ENCODE measurements at regions not wholly inside any gene's neighbourhood (a gene's known extent, or its start where the extent isn't known, plus 50 kb on each side); places are given as distances from the start of the nearest gene placed in this dataset.

DNA sequence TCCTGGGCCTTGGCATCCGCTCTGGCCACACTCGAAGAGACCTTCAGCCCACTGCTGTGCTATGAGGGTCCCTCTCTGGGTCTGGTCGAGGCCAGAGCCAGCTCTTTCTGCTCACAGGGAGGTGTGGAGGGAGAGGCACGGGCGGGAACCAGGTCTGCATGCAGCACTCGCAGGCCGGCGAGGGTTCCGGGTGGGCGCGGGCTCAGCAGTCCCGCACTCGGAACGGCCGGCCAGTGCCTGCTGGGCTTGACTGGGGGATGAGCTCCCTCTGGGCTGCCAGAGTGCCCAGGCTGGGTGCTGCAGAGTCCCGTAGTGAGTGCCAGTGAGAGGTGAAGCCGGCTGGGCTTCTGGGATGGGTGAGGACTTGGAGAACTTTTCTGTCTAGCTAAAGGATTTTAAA, 882.7 kb downstream of the XPNPEP1 start:
- H3K4me1 ChIP-seq (replicated peaks in 1 of 4; ENCODE audit: control insufficient read depth in 3 of 4, insufficient read depth in 4 of 4, low read length in 3 of 4): 0 out of 7 replicates have a peak, but pooled peaks cover 0 to 3% (median 0%) of the 10 kb centered on the region in 4 experiments
- H3K56ac ChIP-seq (replicated peaks; ENCODE audit: insufficient read length, low read depth, low read length): no peak overlapping the region
- H2BK20ac ChIP-seq (ENCODE audit: low read length): no peak overlapping the region
- H3K79me2 ChIP-seq (ENCODE audit: control insufficient read depth in 1 of 2, insufficient read depth in 2 of 2, low read length in 2 of 2): no peaks in the 10 kb centered on the region
- no peak overlapping the region for H3K4ac ChIP-seq (replicated peaks; ENCODE audit: insufficient read length, low read depth, low read length)
- H2BK120ac ChIP-seq (replicated peaks; ENCODE audit: low read depth, low read length): no peak overlapping the region
- H3K14ac ChIP-seq (ENCODE audit: insufficient read length): no peak overlapping the region
- H2AK5ac ChIP-seq (ENCODE audit: low read depth, low read length): no peak overlapping the region
- H2AFZ ChIP-seq (ENCODE audit: low read length): no peak overlapping the region
- H3K18ac ChIP-seq (ENCODE audit: extremely low read depth, low read length): no peak overlapping the region
- ChIA-PET CTCF (ENCODE audit: partially characterized antibody) (interaction anchor here (0.6 to 1.2 kb wide), 4 partner anchors 11 to 1623 kb away, joined by 3 read pairs; no protein-coding TSS in a partner anchor), POLR2A (ENCODE audit: partially characterized antibody) (no interaction called here)
- no peak overlapping the region for H4K91ac ChIP-seq (replicated peaks; ENCODE audit: insufficient read length, low read length)
- H3K27me3 ChIP-seq (replicated peaks in 1 of 4; ENCODE audit: control insufficient read depth in 3 of 4, extremely low read depth in 1 of 4, insufficient read depth in 3 of 4, low read length in 3 of 4): no peaks in the 10 kb centered on the region
- no peaks in the 10 kb centered on the region for H3K36me3 ChIP-seq (ENCODE audit: control insufficient read depth in 2 of 4, insufficient read depth in 4 of 4, low read length in 3 of 4)
- no peak overlapping the region for H3K27ac ChIP-seq (ENCODE audit: low read depth, low read length)
- no peak for DNase-seq (ENCODE audit: low read depth in 1 of 2, low spot score in 2 of 2)
- H3K9ac ChIP-seq (replicated peaks in 1 of 4; ENCODE audit: extremely low read depth in 1 of 4, low read depth in 3 of 4, low read length in 3 of 4): no peak overlapping the region
- no peaks in the 10 kb centered on the region for H4K20me1 ChIP-seq (replicated peaks in 1 of 2; ENCODE audit: control insufficient read depth in 1 of 2, insufficient read depth in 2 of 2, low read length in 2 of 2)
- 95% methylated on average over 17 of the region's 17 CpGs; no CpG with 5 or more reads in 1 of the 2 experiments for WGBS, 2 experiments (ENCODE audit: extremely low coverage in 1 of 2, insufficient coverage in 1 of 2, insufficient read length in 1 of 2, insufficient replicate concordance in 2 of 2, low coverage in 1 of 2, low lambda C conversion rate in 2 of 2, missing lambda C conversion rate in 1 of 2)
- H3K9me3 ChIP-seq (ENCODE audit: insufficient read depth in 2 of 2, low read depth in 1 of 2, low read length in 1 of 2): peaks cover 5 to 12% of the 10 kb centered on the region in 2 experiments; a peak in 2 of 4 replicates
- FAIRE-seq: no peak
- H2BK5ac ChIP-seq (ENCODE audit: low read depth, low read length): no peak overlapping the region
- H2BK15ac ChIP-seq (ENCODE audit: low read length): no peak overlapping the region
- no peak overlapping the region for H3K23ac ChIP-seq (ENCODE audit: insufficient read length)
- no peaks in the 10 kb centered on the region for H3K23me2 ChIP-seq (ENCODE audit: low read depth, low read length)
- H3K4me2 ChIP-seq (ENCODE audit: insufficient read depth in 1 of 2, low read depth in 2 of 2, low read length in 2 of 2): no peak overlapping the region
- no peak overlapping the region for H4K5ac ChIP-seq (ENCODE audit: insufficient read length, low read depth, low read length)
- no peaks in the 10 kb centered on the region for H3K79me1 ChIP-seq (ENCODE audit: low read depth, low read length)
- H3K4me3 ChIP-seq (ENCODE audit: extremely low read depth in 1 of 4, insufficient read depth in 2 of 4, low read depth in 3 of 4, low read length in 4 of 4): no peak overlapping the region
- H2BK12ac ChIP-seq (ENCODE audit: low read depth, low read length): no peak overlapping the region
- no peak overlapping the region for H4K8ac ChIP-seq (ENCODE audit: extremely low read depth, insufficient read depth, low read length)
- TF ChIP-seq NRF1 (IDR thresholded peaks at IDR 0.05; ENCODE audit: low read depth, low read length) (no peak), SRF (IDR thresholded peaks at IDR 0.05; ENCODE audit: low read depth, low read length) (no peak), TCF12 (IDR thresholded peaks at IDR 0.05; ENCODE audit: low read depth, low read length) (no peak), JUND (IDR thresholded peaks at IDR 0.05; ENCODE audit: low read length) (no peak), RAD21 (IDR thresholded peaks at IDR 0.05 in 1 of 2, conservative IDR thresholded peaks at IDR 0.05 in 1 of 2; ENCODE audit: low read depth in 2 of 2, low read length in 2 of 2) (no peak), SP1 (IDR thresholded peaks at IDR 0.05; ENCODE audit: low read depth, low read length) (no peak), RBBP5 (IDR thresholded peaks at IDR 0.05; ENCODE audit: borderline replicate concordance, low read depth, low read length) (no peak), POLR2A (IDR thresholded peaks at IDR 0.05; ENCODE audit: control extremely low read depth in 1 of 2, low read depth in 2 of 2, low read length in 2 of 2) (no peak), RFX5 (IDR thresholded peaks at IDR 0.05; ENCODE audit: borderline replicate concordance, low read depth, low read length) (no peak), ZNF274 (IDR thresholded peaks at IDR 0.05; ENCODE audit: borderline replicate concordance, extremely low read depth, low read length) (no peak), TEAD4 (IDR thresholded peaks at IDR 0.05; ENCODE audit: low read depth, low read length) (no peak)
- TF ChIP-seq, protein P1, sequence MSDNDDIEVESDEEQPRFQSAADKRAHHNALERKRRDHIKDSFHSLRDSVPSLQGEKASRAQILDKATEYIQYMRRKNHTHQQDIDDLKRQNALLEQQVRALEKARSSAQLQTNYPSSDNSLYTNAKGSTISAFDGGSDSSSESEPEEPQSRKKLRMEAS (IDR thresholded peaks at IDR 0.05): no peak
- TF ChIP-seq, protein P2, sequence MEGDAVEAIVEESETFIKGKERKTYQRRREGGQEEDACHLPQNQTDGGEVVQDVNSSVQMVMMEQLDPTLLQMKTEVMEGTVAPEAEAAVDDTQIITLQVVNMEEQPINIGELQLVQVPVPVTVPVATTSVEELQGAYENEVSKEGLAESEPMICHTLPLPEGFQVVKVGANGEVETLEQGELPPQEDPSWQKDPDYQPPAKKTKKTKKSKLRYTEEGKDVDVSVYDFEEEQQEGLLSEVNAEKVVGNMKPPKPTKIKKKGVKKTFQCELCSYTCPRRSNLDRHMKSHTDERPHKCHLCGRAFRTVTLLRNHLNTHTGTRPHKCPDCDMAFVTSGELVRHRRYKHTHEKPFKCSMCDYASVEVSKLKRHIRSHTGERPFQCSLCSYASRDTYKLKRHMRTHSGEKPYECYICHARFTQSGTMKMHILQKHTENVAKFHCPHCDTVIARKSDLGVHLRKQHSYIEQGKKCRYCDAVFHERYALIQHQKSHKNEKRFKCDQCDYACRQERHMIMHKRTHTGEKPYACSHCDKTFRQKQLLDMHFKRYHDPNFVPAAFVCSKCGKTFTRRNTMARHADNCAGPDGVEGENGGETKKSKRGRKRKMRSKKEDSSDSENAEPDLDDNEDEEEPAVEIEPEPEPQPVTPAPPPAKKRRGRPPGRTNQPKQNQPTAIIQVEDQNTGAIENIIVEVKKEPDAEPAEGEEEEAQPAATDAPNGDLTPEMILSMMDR (IDR thresholded peaks at IDR 0.05; ENCODE audit: control extremely low read depth in 1 of 3, insufficient read depth in 1 of 3, low read depth in 1 of 3, low read length in 3 of 3): no peak
